Activated naive CD4-positive, alpha-beta T cell treated with anti-CD3 and anti-CD28 coated beads for 36 hours (primary cell): ENCODE measurements at regions not wholly inside any gene's neighbourhood (a gene's known extent, or its start where the extent isn't known, plus 50 kb on each side); places are given as distances from the start of the nearest gene placed in this dataset.

Experiments used
- CTCF ChIA-PET: fragments of 350-600 bp; sonication (Branson Sonifier 250); formaldehyde crosslinking; loops from one replicate; lab custom pipeline; 2021; ENCODE audit warnings: antibody characterized with exemption; lab: Charles Lee
- DNase-seq: peaks from one replicate; pipeline ENCODE4 v3.0.0-alpha.2; 2020
- H3K27ac Mint-ChIP-seq: one replicate; pipeline ENCODE4 v1.8.0; 2021; ENCODE audit warnings: mild to moderate bottlenecking, mixed read lengths
- H3K27me3 Mint-ChIP-seq: one replicate; pipeline ENCODE4 v1.8.0; 2021; ENCODE audit warnings: low read depth, mixed read lengths
- H3K36me3 Mint-ChIP-seq: one replicate; pipeline ENCODE4 v1.8.0; 2021; ENCODE audit warnings: low read depth, mixed read lengths
- H3K4me1 Mint-ChIP-seq: one replicate; pipeline ENCODE4 v1.8.0; 2021; ENCODE audit warnings: low read depth, mixed read lengths
- H3K4me3 Mint-ChIP-seq: one replicate; pipeline ENCODE4 v1.8.0; 2021; ENCODE audit warnings: mild to moderate bottlenecking, moderate library complexity, mixed read lengths
- H3K9me3 Mint-ChIP-seq: one replicate; pipeline ENCODE4 v1.8.0; 2021; ENCODE audit warnings: mixed read lengths
- intact Hi-C: fragments of 100-400 bp; cut with micrococcal nuclease; formaldehyde crosslinking; loops from one replicate; pipeline ENCODE4 v1.15.1; 2023

DNA sequence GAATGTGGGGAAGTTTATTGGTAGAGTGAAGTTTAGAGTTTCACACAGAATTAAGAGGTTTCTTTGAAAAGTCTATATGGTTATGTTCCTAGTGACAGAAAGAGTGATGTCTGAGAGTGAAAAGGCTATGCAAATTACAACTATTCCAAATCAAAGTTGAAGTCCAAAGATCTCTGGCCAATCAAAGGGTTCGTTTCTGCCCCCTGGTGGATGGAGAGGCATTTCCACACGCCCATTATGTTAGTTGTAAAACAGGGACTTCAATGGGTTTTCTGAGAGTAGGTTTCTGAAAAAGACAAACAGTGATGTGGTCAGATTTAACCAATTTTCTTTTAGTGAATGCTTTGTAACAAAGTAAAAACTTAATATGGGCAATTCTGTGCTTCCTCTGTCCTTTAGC, 441.5 kb upstream of the POU3F3 start:
- H3K27me3 Mint-ChIP-seq = peaks cover 13% of the 10 kb centered on the region
- no peaks in the 10 kb centered on the region for H3K4me1 Mint-ChIP-seq
- DNase-seq = peak; percentile 50
- H3K9me3 Mint-ChIP-seq = no peaks in the 10 kb centered on the region
- no peak overlapping the region for H3K27ac Mint-ChIP-seq
- CTCF ChIA-PET = no interaction called here
- intact Hi-C loops = loop anchor here (2.0 to 10.0 kb wide), 5 partner anchors 380 to 1570 kb away; no protein-coding TSS in a partner anchor
- H3K4me3 Mint-ChIP-seq = no peak overlapping the region
- no peaks in the 10 kb centered on the region for H3K36me3 Mint-ChIP-seq

DNA sequence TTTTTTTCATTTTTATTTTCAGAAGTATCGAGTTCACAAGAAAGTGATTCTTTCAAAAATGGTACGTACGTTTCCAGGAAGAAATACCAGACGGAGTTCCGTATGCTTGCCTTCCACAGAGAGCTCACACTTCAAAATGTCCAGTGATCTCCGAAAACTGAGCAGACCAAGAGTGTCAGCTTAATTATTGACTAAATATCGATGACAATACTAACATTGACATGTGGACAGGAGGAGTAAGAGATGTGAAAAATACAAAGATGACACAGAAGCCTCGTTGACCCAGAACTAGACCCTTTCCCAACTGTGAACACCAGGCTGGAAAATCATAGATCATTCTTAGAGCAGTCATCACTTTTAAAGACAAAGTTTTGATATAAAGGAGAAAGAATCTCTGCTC, 440.0 kb upstream of the POU3F3 start:
- Mint-ChIP-seq H3K36me3 (no peaks in the 10 kb centered on the region), H3K4me1 (no peaks in the 10 kb centered on the region), H3K27me3 (peaks cover 13% of the 10 kb centered on the region), H3K27ac (no peak overlapping the region), H3K9me3 (no peaks in the 10 kb centered on the region), H3K4me3 (no peak overlapping the region)
- CTCF ChIA-PET = no interaction called here
- DNase-seq = no peak
- intact Hi-C loops = loop anchor here (2.0 to 10.0 kb wide), 5 partner anchors 381 to 1572 kb away; no protein-coding TSS in a partner anchor

DNA sequence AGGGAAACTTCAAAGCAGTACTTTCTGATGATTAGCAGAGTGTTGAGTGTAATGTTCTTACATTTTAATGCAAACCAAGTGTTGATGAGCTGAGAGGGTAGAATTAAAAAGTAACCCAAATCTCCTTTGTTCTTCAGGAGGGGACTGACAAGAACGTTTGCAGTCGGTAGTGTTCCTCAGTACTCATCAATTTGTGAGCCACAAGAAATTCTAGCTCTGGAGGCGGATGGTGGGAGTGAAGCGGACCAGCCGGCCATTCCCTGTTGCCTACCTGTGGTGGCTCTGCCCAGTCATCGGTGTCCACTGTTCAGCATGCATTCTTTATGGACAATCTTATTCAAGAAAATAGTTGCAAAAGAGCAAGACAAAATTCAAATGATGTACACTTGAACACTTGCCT, 438.6 kb upstream of the POU3F3 start:
- H3K9me3 Mint-ChIP-seq = no peaks in the 10 kb centered on the region
- no peaks in the 10 kb centered on the region for H3K4me1 Mint-ChIP-seq
- peaks cover 13% of the 10 kb centered on the region for H3K27me3 Mint-ChIP-seq
- no peak for DNase-seq
- no peak overlapping the region for H3K27ac Mint-ChIP-seq
- H3K4me3 Mint-ChIP-seq = no peak overlapping the region
- H3K36me3 Mint-ChIP-seq = no peaks in the 10 kb centered on the region
- intact Hi-C loops = loop anchor here (10.0 kb wide), 1 partner anchor 460 kb away; no protein-coding TSS in a partner anchor
- CTCF ChIA-PET = no interaction called here

DNA sequence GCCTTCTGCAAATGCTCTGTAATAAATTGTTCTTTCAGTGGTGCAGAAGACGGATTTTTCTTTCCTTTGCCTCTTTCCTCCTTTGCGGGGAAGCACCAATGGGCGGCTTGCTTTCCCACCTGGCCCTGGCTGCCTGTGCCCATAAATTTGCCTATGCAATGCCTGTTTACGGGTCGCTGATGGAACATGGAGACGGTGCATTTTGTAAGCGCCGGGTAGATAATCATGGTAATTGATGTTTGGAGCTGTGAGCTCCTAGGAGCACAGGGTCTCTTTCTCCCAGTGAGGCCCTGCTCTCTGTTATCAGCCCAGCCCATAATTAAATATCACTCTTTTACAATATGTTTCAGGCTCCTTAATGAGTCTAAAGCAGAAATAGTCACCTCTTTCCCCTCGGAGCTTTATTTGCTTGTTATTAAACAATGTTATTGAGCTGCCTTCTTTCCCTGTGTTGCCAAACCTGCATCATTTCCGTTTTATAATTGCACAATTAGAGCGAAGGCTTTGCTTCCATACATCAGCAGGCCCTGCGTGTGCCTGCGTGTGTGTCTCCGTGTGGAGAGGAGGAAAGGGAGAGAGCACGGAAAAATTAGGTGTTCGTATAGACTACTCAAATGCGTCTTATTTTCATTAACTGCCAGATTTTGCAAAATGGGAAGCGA, 437.4 kb upstream of the POU3F3 start:
- no peaks in the 10 kb centered on the region for H3K9me3 Mint-ChIP-seq

DNA sequence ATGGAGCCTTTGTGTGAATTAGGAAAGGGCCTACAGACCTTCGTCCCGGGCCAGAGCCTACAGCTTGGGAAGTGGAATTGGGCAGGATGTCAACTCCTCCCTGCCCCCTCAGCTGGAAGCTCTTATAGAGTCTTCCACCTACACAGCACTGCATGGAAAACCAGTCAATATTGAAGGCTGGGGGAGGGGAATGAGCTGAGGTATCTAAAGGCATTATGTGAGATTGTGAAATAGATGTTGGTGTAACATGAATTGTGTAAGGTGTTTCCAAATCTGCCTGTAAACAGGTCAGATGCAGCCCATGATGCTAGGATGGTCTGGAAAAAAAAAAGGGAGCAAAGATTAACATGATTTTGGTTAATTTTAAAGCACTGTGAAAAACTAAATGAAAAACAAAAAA, 433.5 kb upstream of the POU3F3 start:
- Mint-ChIP-seq H3K27ac (no peak overlapping the region), H3K36me3 (no peaks in the 10 kb centered on the region), H3K4me1 (no peaks in the 10 kb centered on the region), H3K4me3 (no peak overlapping the region), H3K27me3 (peaks cover 6% of the 10 kb centered on the region), H3K9me3 (no peaks in the 10 kb centered on the region)
- DNase-seq = no peak
- intact Hi-C loops = no loop called here
- CTCF ChIA-PET = no interaction called here

More for the DNA sequence above, 437.4 kb upstream of the POU3F3 start:
- Mint-ChIP-seq H3K36me3 (no peaks in the 10 kb centered on the region), H3K4me1 (no peaks in the 10 kb centered on the region), H3K4me3 (no peak overlapping the region), H3K27ac (no peak overlapping the region), H3K27me3 (peaks cover 11% of the 10 kb centered on the region)
- CTCF ChIA-PET = interaction anchor here (0.7 kb wide), 1 partner anchor 31 kb away, joined by 4 read pairs; no protein-coding TSS in a partner anchor
- no peak for DNase-seq
- intact Hi-C loops = loop anchor here (10.0 kb wide), 1 partner anchor 458 kb away; no protein-coding TSS in a partner anchor

DNA sequence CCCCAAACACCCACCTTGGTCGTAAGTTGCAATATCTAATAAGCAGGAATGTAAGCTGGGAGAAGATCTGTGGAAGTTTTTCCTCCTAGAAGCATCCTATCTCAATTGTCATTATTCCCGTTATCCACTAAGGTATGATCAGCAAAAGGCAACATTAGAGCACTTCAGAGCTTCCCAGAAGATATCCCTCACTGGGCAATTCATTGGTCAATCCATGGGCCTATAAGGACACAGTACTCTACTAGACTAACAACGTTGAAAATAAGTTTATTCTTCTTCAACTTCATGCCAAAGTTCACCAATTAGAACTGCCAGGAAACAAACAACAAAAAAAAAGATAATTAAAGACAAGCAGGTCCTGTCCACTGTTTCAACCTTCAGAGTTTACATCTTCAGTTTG, 433.0 kb upstream of the POU3F3 start:
- no peaks in the 10 kb centered on the region for H3K36me3 Mint-ChIP-seq
- intact Hi-C loops = no loop called here
- no peaks in the 10 kb centered on the region for H3K9me3 Mint-ChIP-seq
- H3K27ac Mint-ChIP-seq = no peak overlapping the region
- CTCF ChIA-PET = no interaction called here
- DNase-seq = no peak
- H3K4me3 Mint-ChIP-seq = no peak overlapping the region
- H3K27me3 Mint-ChIP-seq = peaks cover 2% of the 10 kb centered on the region
- no peaks in the 10 kb centered on the region for H3K4me1 Mint-ChIP-seq

DNA sequence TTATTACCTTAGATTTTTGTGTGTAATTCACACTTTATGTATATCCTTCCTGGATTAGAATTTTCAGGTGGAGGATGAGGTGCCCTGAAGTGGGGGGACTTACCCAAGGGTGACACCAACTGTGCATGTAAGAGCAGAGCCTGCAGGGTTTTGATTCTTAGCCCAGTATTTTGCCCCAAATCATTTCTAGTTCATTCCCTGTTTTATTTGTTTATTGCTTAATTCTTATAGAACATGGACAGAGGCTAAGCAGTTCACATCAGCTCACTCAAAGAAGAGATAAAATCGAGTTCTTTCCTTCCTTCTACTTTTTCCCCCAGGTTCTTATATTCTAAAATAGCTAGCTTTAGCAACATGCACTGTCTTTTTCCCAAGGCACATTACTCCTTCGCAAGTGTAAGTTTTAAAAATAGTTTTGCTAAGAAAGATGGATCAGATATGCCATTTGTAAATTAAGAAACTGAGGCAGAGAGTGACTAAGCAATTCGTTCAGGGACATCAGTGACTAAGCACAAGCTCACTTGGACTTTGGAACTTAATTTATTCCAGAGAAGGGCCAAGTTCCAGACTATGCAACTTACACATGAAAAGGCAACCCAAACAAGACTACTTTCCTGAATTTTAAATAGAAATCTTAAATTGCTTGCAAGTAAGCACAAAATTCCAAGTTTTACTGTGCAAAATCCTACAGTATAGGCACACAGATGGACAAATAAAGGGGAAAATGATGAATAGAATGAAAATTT, 427.9 kb upstream of the POU3F3 start:
- intact Hi-C loops = loop anchor here (5.0 kb wide), 2 partner anchors 49 to 421 kb away; no protein-coding TSS in a partner anchor
- no peaks in the 10 kb centered on the region for H3K4me1 Mint-ChIP-seq
- no peak for DNase-seq
- no peak overlapping the region for H3K4me3 Mint-ChIP-seq
- no peaks in the 10 kb centered on the region for H3K36me3 Mint-ChIP-seq
- peaks cover 13% of the 10 kb centered on the region for H3K27me3 Mint-ChIP-seq
- H3K27ac Mint-ChIP-seq = no peak overlapping the region
- H3K9me3 Mint-ChIP-seq = no peaks in the 10 kb centered on the region
- CTCF ChIA-PET = no interaction called here

DNA sequence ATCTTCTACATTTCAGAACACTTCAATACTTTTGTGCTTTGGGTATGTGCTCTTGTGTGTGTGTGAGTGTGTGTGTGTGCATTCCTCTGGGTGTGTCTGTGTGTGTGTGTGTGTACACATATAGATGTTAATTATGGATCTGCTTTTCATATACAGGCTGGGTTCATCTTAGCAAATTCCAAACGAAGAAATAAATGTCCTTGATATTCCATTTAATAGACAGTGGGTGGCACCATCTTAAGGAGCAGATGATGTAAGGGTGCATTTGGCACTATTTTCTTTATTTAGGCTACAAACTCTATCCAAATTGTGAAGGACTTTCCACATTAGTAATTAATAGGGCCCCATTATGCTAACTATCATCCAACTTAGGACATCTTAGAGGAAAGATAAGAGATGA, 425.8 kb upstream of the POU3F3 start:
- no peak overlapping the region for H3K4me3 Mint-ChIP-seq
- H3K4me1 Mint-ChIP-seq = peaks cover 1% of the 10 kb centered on the region
- H3K9me3 Mint-ChIP-seq = no peaks in the 10 kb centered on the region
- no peak for DNase-seq
- no peaks in the 10 kb centered on the region for H3K36me3 Mint-ChIP-seq
- no peak overlapping the region for H3K27ac Mint-ChIP-seq
- intact Hi-C loops = loop anchor here (5.0 kb wide), 2 partner anchors 51 to 419 kb away; no protein-coding TSS in a partner anchor
- CTCF ChIA-PET = interaction anchor here (1.6 kb wide), 1 partner anchor 16 kb away, joined by 3 read pairs; no protein-coding TSS in a partner anchor
- H3K27me3 Mint-ChIP-seq = peaks cover 17% of the 10 kb centered on the region

DNA sequence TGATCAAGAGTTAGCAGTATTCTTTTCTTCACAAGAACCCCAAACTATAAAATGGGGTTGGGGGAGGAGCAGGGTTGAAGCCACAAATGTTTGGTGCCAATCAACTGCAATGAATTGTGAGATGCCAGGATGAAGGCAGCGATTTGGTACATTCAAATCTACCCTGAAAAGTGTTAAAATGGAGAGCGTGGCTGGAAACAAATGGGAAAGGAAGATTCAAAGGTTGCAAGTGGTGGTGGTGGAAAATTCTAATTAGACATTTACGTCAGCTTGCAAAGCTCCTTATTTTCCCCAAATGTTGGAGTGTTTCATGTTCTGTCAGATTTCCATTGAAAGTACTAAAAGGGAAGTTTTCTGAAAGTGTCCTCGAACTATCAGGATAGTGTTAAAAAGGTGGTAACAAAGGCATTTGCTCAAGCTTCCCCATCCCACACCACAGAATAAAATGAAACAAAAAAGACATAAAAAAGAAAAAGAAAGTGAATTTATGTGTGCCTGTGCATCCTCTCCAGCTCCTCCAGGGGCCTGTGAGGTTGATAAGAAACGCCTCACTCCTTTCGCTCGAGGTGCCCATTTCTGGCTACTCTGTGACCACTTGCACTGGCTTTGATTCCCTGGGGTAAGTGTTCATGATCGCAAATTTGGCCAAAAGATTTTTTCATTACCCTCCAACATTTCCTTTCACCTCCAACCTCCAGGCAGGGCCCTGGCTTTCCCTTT, 424.1 kb upstream of the POU3F3 start:
- CTCF ChIA-PET = interaction anchor here (1.6 kb wide), 1 partner anchor 15 kb away, joined by 3 read pairs; no protein-coding TSS in a partner anchor
- Mint-ChIP-seq H3K4me1 (peaks cover 7% of the 10 kb centered on the region), H3K27ac (no peak overlapping the region), H3K4me3 (no peak overlapping the region), H3K36me3 (no peaks in the 10 kb centered on the region), H3K27me3 (peaks cover 22% of the 10 kb centered on the region), H3K9me3 (no peaks in the 10 kb centered on the region)
- DNase-seq = no peak
- intact Hi-C loops = loop anchor here (5.0 kb wide), 2 partner anchors 52 to 418 kb away; no protein-coding TSS in a partner anchor

DNA sequence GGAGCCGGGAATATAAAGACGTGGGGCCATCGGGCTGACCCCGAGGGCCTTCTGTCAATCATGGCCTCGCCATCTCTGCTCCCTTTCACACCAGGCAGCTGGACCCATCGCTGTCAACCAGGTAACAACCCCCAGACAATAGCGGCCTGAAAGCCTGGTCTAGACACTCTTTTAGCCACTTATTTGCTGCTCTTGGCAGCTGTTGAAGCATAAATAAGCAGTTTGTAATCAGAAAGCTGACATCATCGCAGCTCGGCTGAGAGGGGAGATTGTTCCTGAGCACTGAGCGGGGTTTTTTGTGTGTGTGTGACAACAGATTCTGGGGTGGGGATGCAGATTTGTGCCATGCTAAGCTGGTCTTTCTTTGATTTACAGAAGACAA, 423.6 kb upstream of the POU3F3 start:
- no peak for DNase-seq
- Mint-ChIP-seq H3K27ac (no peak overlapping the region), H3K27me3 (peaks cover 27% of the 10 kb centered on the region), H3K9me3 (no peaks in the 10 kb centered on the region), H3K4me1 (peaks cover 7% of the 10 kb centered on the region), H3K36me3 (no peaks in the 10 kb centered on the region), H3K4me3 (no peak overlapping the region)
- intact Hi-C loops = no loop called here
- CTCF ChIA-PET = no interaction called here

DNA sequence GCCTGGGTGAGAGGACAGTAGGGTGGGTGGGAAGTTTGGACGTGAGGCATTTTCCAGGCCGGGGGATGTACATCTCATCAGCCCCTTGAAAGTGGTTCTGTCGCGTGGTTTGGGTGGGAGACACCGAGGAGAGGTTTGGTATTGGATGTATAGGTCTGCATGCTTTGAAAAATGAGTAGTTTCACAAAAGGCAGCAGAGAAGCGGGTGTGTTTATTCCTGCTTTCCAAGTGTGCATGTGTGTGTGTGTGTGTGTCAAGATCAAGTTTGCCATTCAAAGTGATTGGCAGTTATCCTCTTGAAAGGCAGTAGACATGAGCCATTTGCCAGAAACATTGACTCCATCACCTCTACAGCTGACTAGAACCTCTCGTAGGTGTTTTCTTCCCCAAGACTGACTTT, 423.1 kb upstream of the POU3F3 start:
- CTCF ChIA-PET = no interaction called here
- Mint-ChIP-seq H3K4me3 (no peak overlapping the region), H3K27me3 (peaks cover 31% of the 10 kb centered on the region), H3K9me3 (no peaks in the 10 kb centered on the region), H3K36me3 (no peaks in the 10 kb centered on the region), H3K4me1 (peaks cover 7% of the 10 kb centered on the region), H3K27ac (no peak overlapping the region)
- DNase-seq = no peak
- intact Hi-C loops = no loop called here

DNA sequence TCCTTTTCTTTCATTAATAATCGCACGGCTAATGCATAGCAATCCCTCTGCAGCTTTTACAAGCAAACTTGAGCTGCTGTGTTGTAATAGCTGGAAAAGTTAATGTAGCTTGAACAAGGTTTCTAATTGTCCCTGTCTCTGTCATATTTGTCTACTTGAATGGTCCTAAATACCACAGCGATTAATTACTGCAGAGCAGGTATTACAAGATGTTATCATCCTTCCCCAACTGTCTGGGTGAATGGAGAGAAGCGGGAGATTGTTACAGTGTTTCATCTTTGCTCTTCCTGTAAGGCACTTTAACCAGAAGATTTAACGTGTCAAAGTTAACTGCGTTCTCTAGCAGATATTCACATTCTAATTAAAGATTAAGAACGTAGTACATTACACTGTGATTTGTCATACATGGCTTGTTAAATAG, 422.2 kb upstream of the POU3F3 start:
- H3K4me3 Mint-ChIP-seq = no peak overlapping the region
- no peak for DNase-seq
- no peak overlapping the region for H3K27ac Mint-ChIP-seq
- peaks cover 30% of the 10 kb centered on the region for H3K27me3 Mint-ChIP-seq
- H3K9me3 Mint-ChIP-seq = no peaks in the 10 kb centered on the region
- intact Hi-C loops = no loop called here
- peaks cover 7% of the 10 kb centered on the region for H3K4me1 Mint-ChIP-seq
- CTCF ChIA-PET = no interaction called here
- H3K36me3 Mint-ChIP-seq = no peaks in the 10 kb centered on the region
